Calu3 (cell line): ENCODE measurements at regions not wholly inside any gene's neighbourhood (a gene's known extent, or its start where the extent isn't known, plus 50 kb on each side); places are given as distances from the start of the nearest gene placed in this dataset.

Experiments used
- BruUV-seq: library from RNA; stranded (reverse); fragments of 400-500 nt; replicated peaks from 2 replicates; lab custom pipeline; 2021; lab: Mats Ljungman, UMichigan
- CTCF ChIA-PET: fragments of 300-600 bp; sonication (Branson Sonifier 250); formaldehyde crosslinking; loops from one replicate; lab custom pipeline; 2022; ENCODE audit warnings: antibody characterized with exemption; lab: Charles Lee
- DNase-seq: peaks from one replicate; pipeline ENCODE4 v3.0.0; 2022
- H3K27ac Mint-ChIP-seq: one replicate; pipeline ENCODE4 v1.8.0; 2022; ENCODE audit warnings: mixed read lengths; ENCODE audit not compliant: unreplicated experiment
- H3K27me3 Mint-ChIP-seq: one replicate; pipeline ENCODE4 v1.8.0; 2022; ENCODE audit warnings: mixed read lengths; ENCODE audit not compliant: unreplicated experiment
- H3K36me3 Mint-ChIP-seq: one replicate; pipeline ENCODE4 v1.8.0; 2022; ENCODE audit warnings: mild to moderate bottlenecking, moderate library complexity, mixed read lengths; ENCODE audit not compliant: insufficient read depth, unreplicated experiment
- H3K4me1 Mint-ChIP-seq: one replicate; pipeline ENCODE4 v1.8.0; 2022; ENCODE audit warnings: mild to moderate bottlenecking, low read depth, mixed read lengths; ENCODE audit not compliant: unreplicated experiment
- H3K4me3 Mint-ChIP-seq: one replicate; pipeline ENCODE4 v1.8.0; 2022; ENCODE audit warnings: mild to moderate bottlenecking, low read depth, moderate library complexity, mixed read lengths; ENCODE audit not compliant: unreplicated experiment
- H3K9me3 Mint-ChIP-seq: one replicate; pipeline ENCODE4 v1.8.0; 2022; ENCODE audit warnings: low read depth, mixed read lengths; ENCODE audit not compliant: unreplicated experiment
- intact Hi-C: fragments of 100-400 bp; cut with micrococcal nuclease; formaldehyde crosslinking; loops from one replicate; pipeline ENCODE4 v1.10.0; 2022; ENCODE audit not compliant: unreplicated experiment
- TF ChIP-seq, protein P1 (sequence below): fragments of 200-600 bp; IDR thresholded peaks from one replicate; pipeline ENCODE4 v1.8.0; 2022; ENCODE audit warnings: antibody characterized with exemption; ENCODE audit not compliant: unreplicated experiment

DNA sequence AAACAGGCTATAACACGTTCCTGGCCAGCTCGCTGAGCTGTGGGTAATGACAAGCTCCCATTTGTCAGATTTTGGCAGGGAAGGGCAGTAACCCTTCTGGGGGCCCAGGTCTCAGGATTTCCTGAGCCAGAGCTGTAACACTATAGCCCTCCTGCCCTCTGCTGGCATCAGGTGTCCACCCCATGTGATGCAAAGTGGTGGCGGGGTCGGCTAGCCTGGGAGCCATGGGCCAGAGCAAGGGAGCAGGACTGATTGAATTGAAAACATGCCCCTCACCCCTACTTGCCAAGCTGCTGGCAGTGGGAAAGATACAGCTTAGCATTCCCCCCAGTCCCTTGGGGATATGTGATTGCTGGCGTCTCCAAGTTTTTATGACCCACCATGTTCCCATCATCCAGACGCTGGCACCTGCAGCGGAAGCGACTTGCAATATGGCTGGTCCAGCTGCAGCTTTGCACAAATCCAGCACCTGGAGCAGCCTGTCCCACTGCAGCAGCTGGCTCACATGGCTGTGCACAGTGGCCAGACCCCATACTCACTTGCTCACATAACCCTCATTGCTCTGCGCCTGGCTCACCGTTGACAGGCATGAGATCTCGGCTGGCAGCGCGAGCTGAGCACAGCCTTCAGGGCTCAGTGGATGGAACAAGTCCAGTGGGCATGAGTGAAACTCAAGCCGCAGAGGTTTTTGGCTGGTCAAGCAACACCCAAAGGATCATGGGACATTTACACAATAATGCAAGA, 1147.8 kb downstream of the JRKL start:
- DNase-seq: no peak
- CTCF ChIA-PET: no interaction called here
- Mint-ChIP-seq H3K9me3 (peaks cover 12% of the 10 kb centered on the region), H3K4me3 (no peak overlapping the region), H3K27me3 (no peaks in the 10 kb centered on the region), H3K36me3 (no peaks in the 10 kb centered on the region), H3K4me1 (no peaks in the 10 kb centered on the region), H3K27ac (no peak overlapping the region)
- intact Hi-C loops: no loop called here
- no TSS peak for BruUV-seq
- TF ChIP-seq, protein P1, sequence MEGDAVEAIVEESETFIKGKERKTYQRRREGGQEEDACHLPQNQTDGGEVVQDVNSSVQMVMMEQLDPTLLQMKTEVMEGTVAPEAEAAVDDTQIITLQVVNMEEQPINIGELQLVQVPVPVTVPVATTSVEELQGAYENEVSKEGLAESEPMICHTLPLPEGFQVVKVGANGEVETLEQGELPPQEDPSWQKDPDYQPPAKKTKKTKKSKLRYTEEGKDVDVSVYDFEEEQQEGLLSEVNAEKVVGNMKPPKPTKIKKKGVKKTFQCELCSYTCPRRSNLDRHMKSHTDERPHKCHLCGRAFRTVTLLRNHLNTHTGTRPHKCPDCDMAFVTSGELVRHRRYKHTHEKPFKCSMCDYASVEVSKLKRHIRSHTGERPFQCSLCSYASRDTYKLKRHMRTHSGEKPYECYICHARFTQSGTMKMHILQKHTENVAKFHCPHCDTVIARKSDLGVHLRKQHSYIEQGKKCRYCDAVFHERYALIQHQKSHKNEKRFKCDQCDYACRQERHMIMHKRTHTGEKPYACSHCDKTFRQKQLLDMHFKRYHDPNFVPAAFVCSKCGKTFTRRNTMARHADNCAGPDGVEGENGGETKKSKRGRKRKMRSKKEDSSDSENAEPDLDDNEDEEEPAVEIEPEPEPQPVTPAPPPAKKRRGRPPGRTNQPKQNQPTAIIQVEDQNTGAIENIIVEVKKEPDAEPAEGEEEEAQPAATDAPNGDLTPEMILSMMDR: no peak

DNA sequence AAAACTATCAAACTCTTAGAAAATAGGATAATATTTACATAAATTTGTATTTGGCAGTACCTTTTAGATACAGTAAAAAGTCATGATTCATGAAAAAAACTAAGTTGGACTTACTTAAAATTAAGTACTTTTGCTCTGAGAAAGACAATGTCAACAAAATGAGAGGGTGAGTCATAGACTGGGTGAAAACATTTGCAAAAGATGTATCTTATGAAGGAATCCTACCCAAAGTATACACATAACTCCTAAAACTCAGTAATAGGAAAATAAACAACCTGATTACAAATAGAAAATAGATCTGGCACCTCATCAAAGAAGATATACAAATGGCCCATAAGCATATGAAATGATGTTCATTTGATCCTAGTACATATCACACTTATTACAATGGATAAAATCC, 1154.6 kb downstream of the JRKL start:
- no peaks in the 10 kb centered on the region for H3K4me1 Mint-ChIP-seq

GRCh38 chr11:97548280-97548679, 1158.5 kb downstream of the JRKL start:
- TF ChIP-seq, protein P1: no peak
- CTCF ChIA-PET: no interaction called here
- H3K9me3 Mint-ChIP-seq: peaks cover 9% of the 10 kb centered on the region
- intact Hi-C loops: no loop called here
- H3K27ac Mint-ChIP-seq: no peak overlapping the region
- no peaks in the 10 kb centered on the region for H3K36me3 Mint-ChIP-seq
- BruUV-seq: no TSS peak
- no peaks in the 10 kb centered on the region for H3K4me1 Mint-ChIP-seq
- DNase-seq: no peak
- no peaks in the 10 kb centered on the region for H3K27me3 Mint-ChIP-seq
- no peak overlapping the region for H3K4me3 Mint-ChIP-seq

More for the DNA sequence above, 1154.6 kb downstream of the JRKL start:
- Mint-ChIP-seq H3K27me3 (no peaks in the 10 kb centered on the region), H3K36me3 (no peaks in the 10 kb centered on the region), H3K27ac (no peak overlapping the region), H3K4me3 (no peak overlapping the region), H3K9me3 (peaks cover 13% of the 10 kb centered on the region)
- DNase-seq: no peak
- TF ChIP-seq, protein P1: no peak
- intact Hi-C loops: no loop called here
- no TSS peak for BruUV-seq
- CTCF ChIA-PET: no interaction called here

DNA sequence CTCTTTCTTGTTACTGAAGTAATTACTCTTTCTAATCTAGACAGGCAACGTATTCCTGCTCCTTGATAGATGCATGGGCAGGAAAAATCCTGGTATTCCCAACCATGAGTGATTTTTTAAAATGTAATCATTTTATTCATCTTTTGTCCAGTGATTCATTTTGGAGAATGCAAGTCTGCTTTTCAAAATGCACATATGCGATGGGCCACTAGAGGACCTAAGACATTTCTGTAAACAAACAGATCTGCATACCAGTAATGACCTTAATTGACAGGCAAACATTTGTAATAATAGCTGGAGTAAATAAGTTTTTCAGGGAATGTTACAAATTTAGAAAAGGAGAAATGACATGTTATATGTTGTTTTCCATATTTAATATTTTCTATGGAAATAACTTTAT, 1167.6 kb downstream of the JRKL start:
- no peak for DNase-seq

More for the DNA sequence above, 1167.6 kb downstream of the JRKL start:
- CTCF ChIA-PET: no interaction called here
- no peak overlapping the region for H3K4me3 Mint-ChIP-seq
- no peaks in the 10 kb centered on the region for H3K36me3 Mint-ChIP-seq
- TF ChIP-seq, protein P1: no peak
- intact Hi-C loops: no loop called here
- no TSS peak for BruUV-seq
- peaks cover 5% of the 10 kb centered on the region for H3K9me3 Mint-ChIP-seq
- no peaks in the 10 kb centered on the region for H3K27me3 Mint-ChIP-seq
- no peak overlapping the region for H3K27ac Mint-ChIP-seq
- H3K4me1 Mint-ChIP-seq: no peaks in the 10 kb centered on the region
